Kidney capillary endothelial cell (primary cell): ENCODE measurements at regions not wholly inside any gene's neighbourhood (a gene's known extent, or its start where the extent isn't known, plus 50 kb on each side); places are given as distances from the start of the nearest gene placed in this dataset.
A peak's percentile ranks its signal among the peaks of the same experiment; 100 is the strongest.

ENCODE experiments used
- DNase-seq: peaks from one replicate; pipeline ENCODE4 v3.0.0-alpha.2; 2018; ENCODE audit warnings: low spot score

GRCh38 chr7:118298771-118299170 lies 74.3 kb downstream of the ANKRD7 start:
- no peak for DNase-seq

GRCh38 chr7:118300177-118300576 lies 75.7 kb downstream of the ANKRD7 start:
- no peak for DNase-seq

DNA sequence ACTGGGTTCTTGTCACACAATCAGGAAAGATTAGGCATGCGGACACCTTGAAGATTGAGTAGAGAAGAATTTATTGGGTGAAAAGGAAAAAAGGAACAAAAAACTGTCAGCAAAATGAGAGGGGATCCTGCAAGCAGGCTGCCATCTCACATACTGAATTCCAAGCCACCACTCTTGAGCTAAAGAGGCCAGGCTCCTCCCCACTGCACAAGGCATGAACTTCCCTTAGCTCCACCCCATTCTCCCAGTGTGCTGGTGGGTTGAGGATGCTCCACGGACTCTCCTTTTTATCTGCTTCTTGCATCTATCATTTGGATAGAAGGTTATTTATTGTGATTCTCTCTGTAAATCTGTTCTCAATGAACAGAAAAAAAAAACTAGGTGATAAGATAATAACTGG lies 79.6 kb downstream of the ANKRD7 start:
- no peak for DNase-seq

DNA sequence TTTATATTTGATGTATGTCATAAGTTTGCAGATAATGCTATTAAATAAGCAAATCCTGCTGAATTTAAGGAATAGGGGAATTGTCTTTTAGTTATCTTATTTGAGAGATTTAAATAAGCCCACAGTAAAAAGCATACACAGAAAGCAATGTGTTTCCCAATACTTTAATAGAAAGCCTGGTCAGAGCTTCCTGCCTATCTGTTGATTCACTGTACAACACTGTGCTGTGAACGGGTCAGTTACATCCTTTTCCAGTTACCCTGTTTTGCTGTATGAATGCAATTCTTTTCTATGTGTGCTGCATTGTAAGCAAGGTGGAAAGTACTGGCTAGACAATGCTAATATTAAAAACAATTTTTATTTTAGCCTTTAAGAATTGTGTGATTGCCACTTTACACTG lies 81.2 kb downstream of the ANKRD7 start:
- DNase-seq = peak; percentile 52

GRCh38 chr7:118306771-118307170 lies 82.3 kb downstream of the ANKRD7 start:
- DNase-seq = no peak

DNA sequence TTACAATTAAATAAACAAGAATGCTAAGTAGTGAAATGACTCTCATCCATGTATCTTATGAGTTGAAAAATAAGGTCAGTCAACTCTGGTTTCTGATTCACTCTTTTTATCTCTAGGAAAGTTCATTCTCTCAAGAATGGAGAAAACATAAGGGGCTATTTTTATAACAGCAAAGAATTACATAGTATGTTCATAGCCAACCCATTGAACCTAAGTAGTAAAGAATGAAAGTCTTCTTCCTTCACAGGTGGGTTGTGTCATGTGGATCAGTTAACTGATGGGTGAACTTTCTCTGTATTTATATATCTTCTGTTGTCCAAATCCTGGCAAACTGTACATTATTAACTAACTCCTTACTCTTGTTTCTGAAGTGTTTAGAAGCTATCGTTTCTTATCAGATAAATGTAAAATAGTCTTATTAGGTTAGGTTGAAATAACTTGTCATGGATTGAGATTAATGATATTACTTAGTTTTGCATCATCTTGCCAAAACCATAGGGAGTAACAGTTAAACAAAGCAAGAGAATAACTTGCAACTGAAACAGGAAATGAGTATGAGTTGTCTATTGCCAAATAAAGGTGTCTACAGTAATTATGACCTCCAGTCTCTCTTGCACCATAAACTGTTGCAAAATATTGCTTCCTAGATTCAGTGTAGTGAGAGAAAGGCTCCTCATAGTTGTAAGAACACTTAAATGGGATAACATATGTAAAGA lies 86.8 kb downstream of the ANKRD7 start:
- no peak for DNase-seq

DNA sequence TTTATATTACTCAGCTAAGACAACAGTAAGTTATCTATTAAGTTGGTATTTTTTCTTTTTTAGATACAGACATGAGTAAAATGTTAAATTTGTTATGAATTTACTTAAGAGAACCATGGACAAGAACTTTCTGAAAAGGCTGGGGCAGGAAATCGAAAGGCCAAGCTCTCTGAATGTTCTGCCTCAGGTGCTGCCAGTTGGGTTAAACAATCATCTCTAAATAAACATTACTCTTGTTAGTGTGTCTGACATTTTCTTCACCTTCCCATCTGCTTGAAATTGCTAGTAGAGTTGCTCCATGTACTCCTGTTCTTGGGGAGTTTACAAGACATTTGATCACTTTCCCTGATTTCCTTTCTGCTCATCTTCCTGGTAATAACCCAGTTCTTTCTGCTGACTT lies 87.5 kb downstream of the ANKRD7 start:
- no peak for DNase-seq

GRCh38 chr7:118312966-118313365 lies 88.5 kb downstream of the ANKRD7 start:
- no peak for DNase-seq

- DNase-seq = no peak
These were observed 100.4 kb downstream of the ANKRD7 start for GRCh38 chr7:118324790-118325449.

DNA sequence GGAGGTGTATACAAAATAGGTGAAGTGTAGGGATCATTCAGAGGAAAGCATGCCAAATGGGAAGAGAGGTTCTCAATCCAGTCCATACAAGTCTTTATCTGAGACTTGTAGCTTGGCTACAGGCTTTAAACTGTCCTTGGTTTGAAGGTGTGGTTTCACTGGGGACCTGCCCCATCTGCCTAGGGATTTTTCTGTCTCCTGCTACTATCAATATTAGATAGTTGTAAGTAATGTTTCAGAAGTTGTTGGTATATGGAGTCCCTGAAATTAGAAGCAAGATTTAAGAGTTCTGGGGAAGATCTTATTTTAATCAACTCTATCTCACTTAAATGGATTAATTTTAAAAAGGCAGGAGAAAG lies 100.9 kb downstream of the ANKRD7 start:
- no peak for DNase-seq

GRCh38 chr7:118327174-118327573 lies 102.7 kb downstream of the ANKRD7 start:
- no peak for DNase-seq

DNA sequence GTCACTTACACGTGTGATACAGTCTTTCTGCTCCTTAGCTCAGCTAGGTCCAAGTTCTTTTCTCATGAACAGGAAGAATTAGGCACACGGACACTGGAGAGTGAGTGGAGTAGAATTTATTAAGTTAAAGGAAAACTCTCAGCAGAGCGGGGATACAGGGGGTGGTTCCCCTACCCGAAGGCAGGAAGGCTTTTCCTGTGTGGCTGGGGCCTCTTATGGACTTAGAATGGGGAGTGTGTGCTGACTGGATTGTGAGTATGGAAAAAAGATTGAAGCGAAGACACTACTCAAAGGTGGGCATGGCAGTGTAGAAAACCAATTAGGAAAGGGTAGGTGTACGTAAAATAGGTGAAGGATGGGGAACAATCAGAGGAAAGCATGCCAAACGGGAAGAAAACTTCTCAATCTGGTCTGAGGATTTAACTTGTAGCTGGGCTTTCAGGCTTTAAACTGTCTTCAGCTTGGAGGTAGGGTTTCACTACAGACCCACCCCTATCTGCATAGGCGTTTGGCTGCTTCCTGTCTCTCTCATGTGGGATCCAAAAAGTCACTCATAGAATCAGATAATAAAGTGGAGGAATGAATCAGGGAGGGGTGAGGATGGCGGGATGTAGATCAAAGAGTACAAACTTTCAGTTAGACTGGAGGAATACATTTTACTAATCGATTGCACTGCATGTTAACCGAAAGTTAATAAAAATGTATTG lies 104.2 kb downstream of the ANKRD7 start:
- no peak for DNase-seq

DNA sequence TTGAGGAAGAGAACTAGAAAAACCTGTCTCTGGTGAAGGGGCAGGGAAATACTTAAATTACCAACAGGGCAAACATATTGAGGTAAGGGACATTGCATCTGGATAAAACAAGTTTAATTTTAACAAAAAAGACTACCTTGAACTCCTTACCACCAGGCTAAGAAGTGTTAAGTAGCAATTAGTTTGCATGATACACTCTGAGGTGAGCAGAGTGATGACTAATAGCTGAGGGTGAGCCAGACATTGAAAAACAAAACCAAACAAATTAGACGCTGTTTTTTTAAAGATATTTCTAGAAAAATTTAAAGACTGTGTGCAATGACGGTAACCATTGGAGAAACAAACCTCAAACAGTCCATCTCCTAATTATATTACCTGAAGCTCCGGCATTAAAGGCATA lies 105.9 kb downstream of the ANKRD7 start:
- no peak for DNase-seq

- DNase-seq = no peak
These were observed 122.2 kb downstream of the ANKRD7 start for GRCh38 chr7:118346748-118347147.

- no peak for DNase-seq
These were observed 125.1 kb downstream of the ANKRD7 start for GRCh38 chr7:118349604-118350003.

DNA sequence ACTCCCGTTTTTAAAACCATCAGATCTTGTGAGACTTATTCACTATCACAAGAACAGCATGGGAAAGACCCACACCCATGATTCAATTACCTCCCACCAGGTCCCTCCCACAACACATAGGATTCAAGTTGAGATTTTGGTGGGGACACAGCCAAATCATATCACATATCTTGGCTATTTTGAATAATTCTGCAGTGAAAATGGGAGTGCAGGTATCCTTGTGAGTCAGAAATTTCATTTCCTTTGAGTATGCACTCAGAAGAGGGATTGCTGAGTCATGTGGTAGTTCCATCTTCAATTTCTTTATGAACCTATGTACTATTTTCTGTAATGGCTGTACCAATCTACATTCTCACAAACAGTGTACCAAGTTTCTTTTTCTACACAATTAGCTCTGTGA lies 125.8 kb downstream of the ANKRD7 start:
- no peak for DNase-seq

GRCh38 chr7:118352867-118353453 lies 128.5 kb downstream of the ANKRD7 start:
- DNase-seq = peak; percentile 8

- DNase-seq = no peak
These were observed 141.9 kb downstream of the ANKRD7 start for GRCh38 chr7:118366363-118366762.

DNA sequence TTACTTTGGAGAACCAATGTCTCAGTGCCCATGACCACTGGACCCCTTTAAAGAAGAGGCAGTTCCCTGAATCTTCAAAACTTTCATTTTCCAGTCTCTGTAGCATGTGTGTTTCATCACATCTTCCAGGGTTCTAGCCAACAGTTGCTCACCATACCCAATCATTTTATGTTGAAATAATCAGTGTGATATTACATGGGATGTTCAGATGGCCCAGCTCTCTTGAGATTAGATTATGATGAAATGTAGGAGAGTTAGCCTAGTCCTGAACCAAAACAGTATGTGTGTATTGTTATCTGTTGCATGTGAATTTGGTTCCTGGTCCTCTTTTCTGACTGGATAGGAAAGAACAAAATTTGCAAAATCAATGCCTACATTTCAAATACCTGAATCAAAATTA lies 144.5 kb downstream of the ANKRD7 start:
- DNase-seq = no peak

GRCh38 chr7:118369987-118370386 lies 145.5 kb downstream of the ANKRD7 start:
- DNase-seq = no peak

DNA sequence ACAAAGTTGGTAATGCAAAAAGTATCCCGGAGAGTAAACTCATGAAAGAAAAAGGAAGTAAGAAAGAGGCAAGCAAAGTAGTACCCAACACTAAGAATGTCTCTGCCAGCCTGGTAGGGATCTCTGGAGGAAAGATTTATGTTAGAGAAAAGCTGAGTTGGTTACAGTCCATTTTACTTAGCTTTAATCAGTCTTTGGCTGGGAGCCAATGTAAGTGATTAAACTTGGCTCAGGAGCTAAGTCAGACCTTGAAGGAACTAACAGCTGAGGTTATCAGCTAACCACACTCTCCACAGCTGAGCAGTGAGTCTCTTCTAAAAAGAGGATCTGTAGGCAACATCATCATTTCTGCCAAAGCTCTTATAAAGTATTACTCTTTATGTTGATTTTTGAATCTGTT lies 148.0 kb downstream of the ANKRD7 start:
- no peak for DNase-seq

GRCh38 chr7:118389629-118390028 lies 165.1 kb downstream of the ANKRD7 start:
- DNase-seq = no peak

DNA sequence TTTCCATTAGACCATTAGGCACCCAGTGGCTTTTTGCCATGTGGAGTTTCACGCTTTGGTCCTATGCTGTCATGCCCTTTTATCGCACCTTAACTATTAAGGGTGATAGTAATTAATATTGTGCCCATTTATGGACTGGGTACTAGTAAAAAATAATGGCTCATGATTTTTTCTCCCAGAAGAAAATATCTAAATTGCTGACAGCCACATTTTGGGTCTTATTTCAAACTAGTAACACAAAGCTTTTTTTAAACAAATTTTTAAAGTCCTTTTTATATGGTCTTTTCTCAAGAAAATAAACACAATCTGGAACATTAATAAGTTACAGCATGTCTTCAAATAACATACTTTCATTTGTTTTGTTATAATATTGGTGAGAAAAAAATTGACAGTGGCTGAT lies 179.7 kb downstream of the ANKRD7 start:
- no peak for DNase-seq
